Fibroblast of lung (primary cell): ENCODE measurements at regions not wholly inside any gene's neighbourhood (a gene's known extent, or its start where the extent isn't known, plus 50 kb on each side); places are given as distances from the start of the nearest gene placed in this dataset.

Source experiments
- DNase-seq, 2 donors: peaks; one replicate each; pipeline versions ENCODE4 v3.0.0 to v3.0.0-alpha.2; 2010; ENCODE audit warnings: low read depth in 2 of 2
- H2AFZ ChIP-seq: 2 replicates; pipeline ENCODE4 v1.5.1; 2012; ENCODE audit warnings: low read length, control low read depth, inconsistent platforms
- H3K27ac ChIP-seq: 2 replicates; pipeline ENCODE4 v1.5.1; 2011; ENCODE audit warnings: low read length, control low read depth; ENCODE audit not compliant: insufficient read depth
- H3K27me3 ChIP-seq: 2 replicates; pipeline ENCODE4 v1.5.1; 2011; ENCODE audit warnings: mild to moderate bottlenecking, low read length; ENCODE audit not compliant: control insufficient read depth, insufficient read depth
- H3K36me3 ChIP-seq: 2 replicates; pipeline ENCODE4 v1.5.1; 2011; ENCODE audit warnings: low read length; ENCODE audit not compliant: control insufficient read depth, insufficient read depth
- H3K4me1 ChIP-seq: 2 replicates; pipeline ENCODE4 v1.5.1; 2011; ENCODE audit warnings: low read length; ENCODE audit not compliant: control insufficient read depth, insufficient read depth; ENCODE audit errors: extremely low read depth
- H3K4me2 ChIP-seq: 2 replicates; pipeline ENCODE4 v1.5.1; 2011; ENCODE audit warnings: low read length, control low read depth; ENCODE audit not compliant: insufficient read depth; ENCODE audit errors: extremely low read depth
- H3K4me3 ChIP-seq, 4 experiments: fragments of 200-600 bp in 1 of 4; sonication (generic) in 1 of 4; replicated peaks in 1 of 4; 2 replicates each; pipeline ENCODE4 v1.5.1; 2011 to 2016; ENCODE audit warnings: low read length in 4 of 4, low read depth in 3 of 4, mild to moderate bottlenecking in 3 of 4, control low read depth in 2 of 4, inconsistent platforms in 1 of 4, mixed read lengths in 1 of 4; ENCODE audit not compliant: insufficient read depth in 1 of 4; ENCODE audit errors: control extremely low read depth in 1 of 4
- H3K79me2 ChIP-seq: 2 replicates; pipeline ENCODE4 v1.5.1; 2012; ENCODE audit warnings: mild to moderate bottlenecking, low read length, inconsistent platforms; ENCODE audit not compliant: control insufficient read depth, insufficient read depth
- H3K9ac ChIP-seq: 2 replicates; pipeline ENCODE4 v1.5.1; 2011; ENCODE audit warnings: mild to moderate bottlenecking, low read length, control low read depth; ENCODE audit not compliant: insufficient read depth
- H3K9me3 ChIP-seq: 2 replicates; pipeline ENCODE4 v1.5.1; 2012; ENCODE audit warnings: low read depth, low read length; ENCODE audit not compliant: control insufficient read depth, insufficient read depth
- H4K20me1 ChIP-seq: 2 replicates; pipeline ENCODE4 v1.5.1; 2011; ENCODE audit warnings: low read length; ENCODE audit not compliant: control insufficient read depth, insufficient read depth; ENCODE audit errors: extremely low read depth
- EZH2 ChIP-seq: IDR thresholded peaks from 2 replicates; pipeline ENCODE4 v1.5.1; 2012; ENCODE audit warnings: low read length, control low read depth, mild to moderate bottlenecking; ENCODE audit errors: missing control alignments
- TF ChIP-seq, protein P1 (sequence below), 2 donors: IDR thresholded peaks in 1 of 2; conservative IDR thresholded peaks in 1 of 2; 1 replicate in 1 of 2; 2 replicates in 1 of 2; pipeline ENCODE4 v1.5.1; 2011 to 2012; ENCODE audit warnings: low read length in 2 of 2, control low read depth in 1 of 2, inconsistent platforms in 1 of 2, low read depth in 1 of 2, mild to moderate bottlenecking in 1 of 2

DNA sequence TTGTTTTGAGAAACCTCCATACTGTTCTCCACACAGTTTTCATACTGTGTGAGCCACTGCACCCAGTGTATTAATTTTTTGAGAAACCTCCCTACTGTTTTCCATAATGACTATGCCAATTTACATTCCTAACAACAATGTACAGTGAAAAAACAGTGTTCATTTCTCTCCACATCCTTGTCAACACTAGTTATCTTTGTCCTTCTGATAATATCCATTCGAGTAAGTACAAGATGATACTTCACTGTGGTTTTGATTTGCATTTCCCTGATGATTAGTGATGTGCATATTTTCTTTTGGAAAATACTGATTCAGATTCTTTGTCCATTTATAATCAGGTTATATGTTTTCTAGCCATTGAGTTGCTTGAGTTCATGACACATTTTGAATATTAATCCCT is 462.0 kb downstream of the CDH11 start:
- Histone ChIP-seq H3K79me2 (no peaks in the 10 kb centered on the region), H3K9me3 (no peaks in the 10 kb centered on the region), H3K4me3 (no peak overlapping the region), H3K36me3 (no peaks in the 10 kb centered on the region), H3K27ac (no peak overlapping the region), H3K4me1 (no peaks in the 10 kb centered on the region), H3K9ac (no peak overlapping the region), H2AFZ (no peak overlapping the region), H3K4me2 (no peak overlapping the region), H4K20me1 (no peaks in the 10 kb centered on the region), H3K27me3 (no peaks in the 10 kb centered on the region)
- TF ChIP-seq EZH2 = no peak
- TF ChIP-seq, protein P1, sequence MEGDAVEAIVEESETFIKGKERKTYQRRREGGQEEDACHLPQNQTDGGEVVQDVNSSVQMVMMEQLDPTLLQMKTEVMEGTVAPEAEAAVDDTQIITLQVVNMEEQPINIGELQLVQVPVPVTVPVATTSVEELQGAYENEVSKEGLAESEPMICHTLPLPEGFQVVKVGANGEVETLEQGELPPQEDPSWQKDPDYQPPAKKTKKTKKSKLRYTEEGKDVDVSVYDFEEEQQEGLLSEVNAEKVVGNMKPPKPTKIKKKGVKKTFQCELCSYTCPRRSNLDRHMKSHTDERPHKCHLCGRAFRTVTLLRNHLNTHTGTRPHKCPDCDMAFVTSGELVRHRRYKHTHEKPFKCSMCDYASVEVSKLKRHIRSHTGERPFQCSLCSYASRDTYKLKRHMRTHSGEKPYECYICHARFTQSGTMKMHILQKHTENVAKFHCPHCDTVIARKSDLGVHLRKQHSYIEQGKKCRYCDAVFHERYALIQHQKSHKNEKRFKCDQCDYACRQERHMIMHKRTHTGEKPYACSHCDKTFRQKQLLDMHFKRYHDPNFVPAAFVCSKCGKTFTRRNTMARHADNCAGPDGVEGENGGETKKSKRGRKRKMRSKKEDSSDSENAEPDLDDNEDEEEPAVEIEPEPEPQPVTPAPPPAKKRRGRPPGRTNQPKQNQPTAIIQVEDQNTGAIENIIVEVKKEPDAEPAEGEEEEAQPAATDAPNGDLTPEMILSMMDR (conservative IDR thresholded peaks at IDR 0.05 in 1 of 2, IDR thresholded peaks at IDR 0.05 in 1 of 2; ENCODE audit: low read depth in 1 of 2, low read length in 2 of 2) = no peak
- DNase-seq = no peak

DNA sequence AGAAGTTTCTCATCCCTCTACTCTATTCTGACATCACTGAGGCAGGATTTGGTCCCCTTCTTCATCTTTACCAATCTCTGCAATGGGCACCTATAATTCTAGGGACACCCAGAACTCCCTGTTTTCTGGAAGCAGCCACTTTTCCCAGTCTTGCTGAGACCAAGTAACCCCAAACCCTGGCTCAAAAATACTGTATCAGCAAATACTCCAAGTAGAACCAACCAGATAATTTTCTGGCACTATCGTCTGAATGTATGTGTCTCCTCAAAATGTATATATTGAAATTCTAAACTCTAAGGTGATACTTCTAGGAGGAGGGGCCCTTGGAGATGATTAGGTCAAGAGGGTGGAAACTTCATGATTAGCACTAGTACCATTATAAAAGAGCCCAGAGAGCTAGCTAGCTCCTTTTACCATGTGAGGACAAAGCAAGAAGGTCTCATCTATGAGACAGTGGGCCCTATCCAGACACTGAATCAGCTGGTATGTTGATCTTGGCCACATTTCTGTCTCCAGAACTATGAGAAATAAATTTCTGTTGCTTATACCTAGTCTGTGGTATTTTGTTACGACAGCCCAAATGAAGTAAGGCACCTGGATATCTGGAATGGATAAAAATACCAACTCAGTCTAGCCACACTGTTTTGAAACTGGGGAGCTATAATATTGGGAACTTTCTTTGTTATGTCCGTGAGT is 464.4 kb downstream of the CDH11 start:
- Histone ChIP-seq H3K4me1 (no peaks in the 10 kb centered on the region), H3K4me2 (no peak overlapping the region), H3K9me3 (no peaks in the 10 kb centered on the region), H4K20me1 (no peaks in the 10 kb centered on the region), H3K36me3 (no peaks in the 10 kb centered on the region), H3K27ac (no peak overlapping the region), H2AFZ (no peak overlapping the region), H3K4me3 (no peak overlapping the region), H3K27me3 (no peaks in the 10 kb centered on the region), H3K9ac (no peak overlapping the region), H3K79me2 (no peaks in the 10 kb centered on the region)
- peak in 1 of 2 donors; percentile 95 for DNase-seq
- TF ChIP-seq EZH2 = no peak

DNA sequence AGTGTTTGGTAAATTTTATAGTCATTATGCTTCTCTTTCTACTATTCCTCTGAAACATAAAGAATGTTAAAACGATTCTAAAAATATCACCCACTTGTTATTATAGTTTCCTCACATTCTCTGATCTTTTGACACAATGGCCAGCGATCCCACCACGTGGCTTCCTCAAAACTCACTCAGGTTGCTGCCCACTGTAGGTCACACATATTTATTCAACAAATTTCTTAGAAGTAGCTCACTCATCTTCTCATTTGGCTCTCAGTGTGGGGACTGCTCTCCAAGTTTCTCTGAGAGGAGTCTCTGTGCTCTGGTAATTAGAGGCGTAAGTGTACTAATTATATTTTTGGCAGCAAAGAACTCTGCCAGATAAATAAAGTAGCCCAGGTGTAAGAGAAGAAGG is 465.4 kb downstream of the CDH11 start:
- TF ChIP-seq EZH2 = no peak
- TF ChIP-seq, protein P1 (conservative IDR thresholded peaks at IDR 0.05 in 1 of 2, IDR thresholded peaks at IDR 0.05 in 1 of 2; ENCODE audit: low read depth in 1 of 2, low read length in 2 of 2) = no peak
- DNase-seq = peak in 1 of 2 donors; percentile 69

More for the DNA sequence above, 465.4 kb downstream of the CDH11 start:
- Histone ChIP-seq H3K4me3 (no peak overlapping the region), H3K9me3 (no peaks in the 10 kb centered on the region), H2AFZ (no peak overlapping the region), H3K27me3 (no peaks in the 10 kb centered on the region), H3K27ac (no peak overlapping the region), H3K4me1 (no peaks in the 10 kb centered on the region), H3K9ac (no peak overlapping the region), H3K36me3 (no peaks in the 10 kb centered on the region), H3K4me2 (no peak overlapping the region), H4K20me1 (no peaks in the 10 kb centered on the region), H3K79me2 (no peaks in the 10 kb centered on the region)
